B cell (primary cell): ENCODE measurements at regions not wholly inside any gene's neighbourhood (a gene's known extent, or its start where the extent isn't known, plus 50 kb on each side); places are given as distances from the start of the nearest gene placed in this dataset.

Experiments
- ATAC-seq: fragments of 200-7000 bp; cut with Tn5 transposase; one replicate; pipeline ENCODE4 v1.10.0; 2021; ENCODE audit warnings: low read depth, mild to moderate bottlenecking, moderate number of reproducible peaks, moderate library complexity
- CTCF ChIA-PET: fragments of 350-600 bp; sonication (Branson Sonifier 250); formaldehyde crosslinking; loops from one replicate; lab custom pipeline; 2021; ENCODE audit warnings: antibody characterized with exemption, inconsistent platforms; lab: Charles Lee
- POLR2A ChIA-PET: fragments of 350-600 bp; sonication (Branson Sonifier 250); formaldehyde crosslinking; loops from one replicate; lab custom pipeline; 2021; ENCODE audit warnings: antibody characterized with exemption; lab: Charles Lee
- DNase-seq: peaks from one replicate; pipeline ENCODE4 v3.0.0; 2013
- H2AFZ ChIP-seq: 2 replicates; pipeline ENCODE4 v1.6.1; 2012; ENCODE audit warnings: mild to moderate bottlenecking, low read depth, low read length; ENCODE audit not compliant: insufficient read depth, poor library complexity, severe bottlenecking
- H3K27ac ChIP-seq, 2 donors: 1 replicate in 1 of 2; 2 replicates in 1 of 2; pipeline ENCODE4 v1.5.1; 2012 to 2013; ENCODE audit warnings: low read length in 2 of 2, mild to moderate bottlenecking in 2 of 2, moderate library complexity in 1 of 2
- H3K27me3 ChIP-seq, 4 experiments: fragments of 200-600 bp in 1 of 4; sonication (generic) in 1 of 4; replicated peaks in 1 of 4; 1 replicate in 2 of 4; 2 replicates in 2 of 4; pipeline versions ENCODE4 v1.6.1 to v1.7.0; 2013 to 2016; ENCODE audit warnings: low read length in 3 of 4, mild to moderate bottlenecking in 2 of 4, mixed read lengths in 1 of 4, moderate library complexity in 1 of 4; ENCODE audit not compliant: insufficient read depth in 4 of 4, control insufficient read depth in 3 of 4; ENCODE audit errors: control extremely low read depth in 1 of 4
- H3K36me3 ChIP-seq, 2 experiments: replicated peaks in 1 of 2; 1 replicate in 1 of 2; 2 replicates in 1 of 2; pipeline versions ENCODE4 v1.6.1 to v1.7.1; 2013; ENCODE audit warnings: low read length in 1 of 2; ENCODE audit not compliant: insufficient read depth in 2 of 2, control insufficient read depth in 1 of 2; ENCODE audit errors: control extremely low read depth in 1 of 2, extremely low read depth in 1 of 2
- H3K4me1 ChIP-seq, 2 donors: fragments of 200-600 bp in 1 of 2; sonication (generic) in 1 of 2; 1 replicate in 1 of 2; 2 replicates in 1 of 2; pipeline versions ENCODE4 v1.5.1 to v1.6.1; 2013 to 2017; ENCODE audit warnings: low read length in 2 of 2; ENCODE audit not compliant: control insufficient read depth in 2 of 2, insufficient read depth in 2 of 2
- H3K4me2 ChIP-seq: replicated peaks from 2 replicates; pipeline ENCODE3; 2012; ENCODE audit warnings: mild to moderate bottlenecking, low read depth, low read length; ENCODE audit not compliant: poor library complexity, severe bottlenecking
- H3K4me3 ChIP-seq, 5 experiments: fragments of 200-600 bp in 1 of 5; sonication (generic) in 1 of 5; 1 replicate in 3 of 5; 2 replicates in 2 of 5; pipeline versions ENCODE4 v1.5.1 to v1.7.0; 2011 to 2016; ENCODE audit warnings: low read length in 4 of 5, mild to moderate bottlenecking in 4 of 5, low read depth in 2 of 5, control low read depth in 1 of 5, moderate library complexity in 1 of 5; ENCODE audit not compliant: insufficient read depth in 1 of 5; ENCODE audit errors: control extremely low read depth in 1 of 5, extremely low read depth in 1 of 5
- H3K79me2 ChIP-seq: fragments of 200-600 bp; sonication (generic); one replicate; pipeline ENCODE4 v1.6.0; 2016; ENCODE audit warnings: low read length; ENCODE audit not compliant: control insufficient read depth, insufficient read depth
- H3K9ac ChIP-seq: fragments of 200-600 bp; sonication (generic); 2 replicates; pipeline ENCODE4 v1.6.1; 2017; ENCODE audit warnings: mild to moderate bottlenecking, low read length, moderate library complexity
- H3K9me3 ChIP-seq, 3 donors: one replicate each; pipeline versions ENCODE4 v1.6.1 to v1.7.1; 2013; ENCODE audit warnings: low read length in 2 of 3; ENCODE audit not compliant: control insufficient read depth in 2 of 3, insufficient read depth in 1 of 3; ENCODE audit errors: control extremely low read depth in 1 of 3
- H4K20me1 ChIP-seq: 2 replicates; pipeline ENCODE4 v1.6.0; 2012; ENCODE audit warnings: mild to moderate bottlenecking, low read length; ENCODE audit not compliant: insufficient read depth, control insufficient read depth, poor library complexity, severe bottlenecking
- H3K27ac Mint-ChIP-seq: one replicate; pipeline ENCODE4 v1.8.0; 2021; ENCODE audit warnings: mixed read lengths
- H3K27me3 Mint-ChIP-seq: one replicate; pipeline ENCODE4 v1.8.0; 2021; ENCODE audit warnings: mixed read lengths
- H3K4me1 Mint-ChIP-seq: one replicate; pipeline ENCODE4 v1.8.0; 2021; ENCODE audit warnings: mixed read lengths
- H3K4me3 Mint-ChIP-seq: one replicate; pipeline ENCODE4 v1.8.0; 2021; ENCODE audit warnings: mixed read lengths
- H3K9me3 Mint-ChIP-seq: one replicate; pipeline ENCODE4 v1.8.0; 2022; ENCODE audit warnings: mixed read lengths; ENCODE audit not compliant: insufficient read depth
- CTCF ChIP-seq: fragments of 200-600 bp; IDR thresholded peaks from one replicate; pipeline ENCODE4 v1.8.0; 2022; ENCODE audit warnings: antibody characterized with exemption, mild to moderate bottlenecking
- EZH2 ChIP-seq: IDR thresholded peaks from 2 replicates; pipeline ENCODE4 v1.6.1; 2012; ENCODE audit warnings: borderline replicate concordance, low read depth, mild to moderate bottlenecking, moderate library complexity, low read length; ENCODE audit not compliant: insufficient read depth, poor library complexity, severe bottlenecking
- WGBS: methylation state at CpG from one replicate; pipeline ENCODE4 v1.1.5; 2013; ENCODE audit warnings: missing lambda C conversion rate; ENCODE audit not compliant: insufficient coverage; 5-methylcytosine and 5-hydroxymethylcytosine counted together
- intact Hi-C: fragments of 100-400 bp; cut with micrococcal nuclease; formaldehyde crosslinking; loops from one replicate; pipeline ENCODE4 v1.10.0; 2022

- Mint-ChIP-seq H3K9me3 (no peaks in the 10 kb centered on the region), H3K27ac (no peak overlapping the region), H3K27me3 (peaks cover 5% of the 10 kb centered on the region), H3K4me3 (no peak overlapping the region), H3K4me1 (no peaks in the 10 kb centered on the region)
- no peak overlapping the region for H3K4me3 ChIP-seq
- no peaks in the 10 kb centered on the region for H3K36me3 ChIP-seq
- no peak overlapping the region for H2AFZ ChIP-seq
- CTCF ChIA-PET: no interaction called here
- H3K9me3 ChIP-seq: no peaks in the 10 kb centered on the region
- no peak overlapping the region for H3K27ac ChIP-seq
- no peak overlapping the region for H3K4me2 ChIP-seq
- POLR2A ChIA-PET: no interaction called here
- H3K9ac ChIP-seq: no peak overlapping the region
- TF ChIP-seq EZH2 (no peak), CTCF (no peak)
- no peaks in the 10 kb centered on the region for H3K27me3 ChIP-seq
- no peaks in the 10 kb centered on the region for H3K4me1 ChIP-seq
- no peaks in the 10 kb centered on the region for H3K79me2 ChIP-seq
- intact Hi-C loops: no loop called here
- DNase-seq (no peak), ATAC-seq (no peak)
- WGBS: 100% methylated on average over 1 of the region's 1 CpG
- no peaks in the 10 kb centered on the region for H4K20me1 ChIP-seq
Observed at GRCh38 chr1:113322439-113322838, 67.9 kb upstream of the MAGI3 start.

- no peak overlapping the region for H3K27ac Mint-ChIP-seq
- POLR2A ChIA-PET: no interaction called here
- H3K4me1 Mint-ChIP-seq: no peaks in the 10 kb centered on the region
- 91% methylated on average over 3 of the region's 3 CpGs for WGBS
- Histone ChIP-seq H3K27ac (no peak overlapping the region), H3K4me2 (no peak overlapping the region), H3K79me2 (no peaks in the 10 kb centered on the region), H4K20me1 (no peaks in the 10 kb centered on the region), H3K36me3 (no peaks in the 10 kb centered on the region), H3K27me3 (no peaks in the 10 kb centered on the region), H3K4me3 (no peak overlapping the region), H2AFZ (no peak overlapping the region), H3K4me1 (no peaks in the 10 kb centered on the region), H3K9ac (no peak overlapping the region), H3K9me3 (no peaks in the 10 kb centered on the region)
- ATAC-seq (no peak), DNase-seq (no peak)
- H3K9me3 Mint-ChIP-seq: no peaks in the 10 kb centered on the region
- no peak overlapping the region for H3K4me3 Mint-ChIP-seq
- TF ChIP-seq CTCF (no peak), EZH2 (no peak)
- peaks cover 5% of the 10 kb centered on the region for H3K27me3 Mint-ChIP-seq
- CTCF ChIA-PET: no interaction called here
- intact Hi-C loops: no loop called here
Observed at GRCh38 chr1:113325022-113325421, 65.3 kb upstream of the MAGI3 start.
